NCI-H1092 treated with DMSO at 0.1 percent for 48 hours (cell line): ENCODE measurements at regions not wholly inside any gene's neighbourhood (a gene's known extent, or its start where the extent isn't known, plus 50 kb on each side); places are given as distances from the start of the nearest gene placed in this dataset.

ENCODE experiments used
- DNase-seq: peaks from one replicate; lab custom pipeline; 2025; lab: John Stamatoyannopoulos, UW

- DNase-seq = no peak
These were observed 165.3 kb downstream of the RNF152 start for GRCh38 chr18:61727241-61728193.

- no peak for DNase-seq
These were observed 168.3 kb downstream of the RNF152 start for GRCh38 chr18:61724532-61724931.

GRCh38 chr18:61722247-61722646 is 170.6 kb downstream of the RNF152 start:
- DNase-seq = no peak

- DNase-seq = no peak
These were observed 172.3 kb downstream of the RNF152 start for GRCh38 chr18:61720496-61720895.

- DNase-seq = no peak
These were observed 173.1 kb downstream of the RNF152 start for GRCh38 chr18:61719671-61720070.

- DNase-seq = no peak
These were observed 173.9 kb downstream of the RNF152 start for GRCh38 chr18:61718944-61719343.

GRCh38 chr18:61714421-61714820 is 178.4 kb downstream of the RNF152 start:
- no peak for DNase-seq

- DNase-seq = no peak
These were observed 179.3 kb downstream of the RNF152 start for GRCh38 chr18:61713502-61713901.

GRCh38 chr18:61710082-61710620 is 182.7 kb downstream of the RNF152 start:
- no peak for DNase-seq

- no peak for DNase-seq
These were observed 186.4 kb downstream of the RNF152 start for GRCh38 chr18:61706276-61706915.

GRCh38 chr18:61703508-61703907 is 189.3 kb downstream of the RNF152 start:
- no peak for DNase-seq

- no peak for DNase-seq
These were observed 190.8 kb downstream of the RNF152 start for GRCh38 chr18:61702007-61702406.

GRCh38 chr18:61699397-61700110 is 193.3 kb downstream of the RNF152 start:
- DNase-seq = no peak

GRCh38 chr18:61697306-61697909 is 195.4 kb downstream of the RNF152 start:
- DNase-seq = no peak

GRCh38 chr18:61694236-61694635 is 198.6 kb downstream of the RNF152 start:
- no peak for DNase-seq

- no peak for DNase-seq
These were observed 202.2 kb downstream of the RNF152 start for GRCh38 chr18:61690418-61691138.

- DNase-seq = no peak
These were observed 205.5 kb downstream of the RNF152 start for GRCh38 chr18:61687317-61687716.

GRCh38 chr18:61683856-61684255 is 209.0 kb downstream of the RNF152 start:
- DNase-seq = no peak

GRCh38 chr18:61681065-61681464 is 211.7 kb downstream of the RNF152 start:
- DNase-seq = no peak

- no peak for DNase-seq
These were observed 213.0 kb downstream of the RNF152 start for GRCh38 chr18:61679836-61680235.

- DNase-seq = no peak
These were observed 215.3 kb downstream of the RNF152 start for GRCh38 chr18:61677435-61677970.
